Skeletal muscle satellite cell (primary cell): ENCODE measurements at regions not wholly inside any gene's neighbourhood (a gene's known extent, or its start where the extent isn't known, plus 50 kb on each side); places are given as distances from the start of the nearest gene placed in this dataset.
"Not testable (repeated sequence)": the region's sequence is repeated elsewhere in the genome, so short reads cannot be mapped to it uniquely, and the experiment has no call there.

Experiments used
- H3K27me3 ChIP-seq: 2 replicates; pipeline ENCODE4 v1.7.0; 2013; ENCODE audit warnings: low read length; ENCODE audit not compliant: control insufficient read depth, insufficient read depth
- H3K36me3 ChIP-seq: 2 replicates; pipeline ENCODE4 v1.7.0; 2013; ENCODE audit warnings: mild to moderate bottlenecking, control low read depth, low read length; ENCODE audit not compliant: insufficient read depth
- H3K4me1 ChIP-seq: 2 replicates; pipeline ENCODE4 v1.7.0; 2013; ENCODE audit warnings: low read length; ENCODE audit not compliant: control insufficient read depth, insufficient read depth
- H3K4me2 ChIP-seq: 2 replicates; pipeline ENCODE4 v1.7.0; 2013; ENCODE audit warnings: mild to moderate bottlenecking, low read length
- H3K4me3 ChIP-seq: 2 replicates; pipeline ENCODE4 v1.7.0; 2013; ENCODE audit warnings: low read length
- H3K9ac ChIP-seq: 2 replicates; pipeline ENCODE4 v1.7.0; 2013; ENCODE audit warnings: mild to moderate bottlenecking, low read depth, low read length, moderate library complexity
- H3K9me3 ChIP-seq: replicated peaks from 2 replicates; pipeline ENCODE4 v1.7.0; 2013; ENCODE audit warnings: mild to moderate bottlenecking, control low read depth, low read length

GRCh38 chr2:192940767-192941166, 746.0 kb upstream of the TMEFF2 start:
- no peaks in the 10 kb centered on the region for H3K9me3 ChIP-seq
- no peaks in the 10 kb centered on the region for H3K4me1 ChIP-seq
- H3K4me2 ChIP-seq, result no peak overlapping the region
- no peaks in the 10 kb centered on the region for H3K27me3 ChIP-seq
- H3K36me3 ChIP-seq, result no peaks in the 10 kb centered on the region
- no peak overlapping the region for H3K9ac ChIP-seq
- H3K4me3 ChIP-seq, result no peak overlapping the region

GRCh38 chr2:192932376-192932775, 737.6 kb upstream of the TMEFF2 start:
- no peaks in the 10 kb centered on the region for H3K36me3 ChIP-seq
- no peaks in the 10 kb centered on the region for H3K27me3 ChIP-seq
- no peak overlapping the region for H3K4me3 ChIP-seq
- no peak overlapping the region for H3K4me2 ChIP-seq
- no peaks in the 10 kb centered on the region for H3K9me3 ChIP-seq
- no peaks in the 10 kb centered on the region for H3K4me1 ChIP-seq
- no peak overlapping the region for H3K9ac ChIP-seq

- not testable (repeated sequence) for H3K27me3 ChIP-seq, H3K9me3 ChIP-seq, H3K36me3 ChIP-seq, H3K9ac ChIP-seq, H3K4me3 ChIP-seq, H3K4me1 ChIP-seq, H3K4me2 ChIP-seq
These were observed 726.9 kb upstream of the TMEFF2 start for GRCh38 chr2:192921631-192922030.

DNA sequence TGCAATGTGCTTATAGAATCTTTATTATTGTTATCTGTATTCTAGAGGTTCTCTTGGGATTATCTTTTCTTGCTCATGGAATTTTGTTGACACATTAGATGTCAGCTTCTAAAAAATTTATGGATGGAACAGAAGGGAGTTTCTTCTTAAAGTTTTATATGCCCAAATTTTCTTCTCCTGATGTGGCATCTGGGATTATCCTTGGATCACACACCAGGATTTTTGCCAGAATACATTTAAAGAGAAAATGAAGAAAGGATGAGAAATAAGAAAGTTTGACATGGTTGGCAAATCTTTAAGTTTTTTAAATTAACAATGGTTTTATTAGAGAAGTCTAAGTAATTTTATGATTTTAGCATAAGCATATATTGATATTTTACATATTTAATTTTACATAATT, 706.7 kb upstream of the TMEFF2 start:
- Histone ChIP-seq H3K9me3 (no peaks in the 10 kb centered on the region), H3K36me3 (no peaks in the 10 kb centered on the region), H3K4me1 (no peaks in the 10 kb centered on the region), H3K27me3 (no peaks in the 10 kb centered on the region), H3K9ac (no peak overlapping the region), H3K4me3 (no peak overlapping the region), H3K4me2 (no peak overlapping the region)

DNA sequence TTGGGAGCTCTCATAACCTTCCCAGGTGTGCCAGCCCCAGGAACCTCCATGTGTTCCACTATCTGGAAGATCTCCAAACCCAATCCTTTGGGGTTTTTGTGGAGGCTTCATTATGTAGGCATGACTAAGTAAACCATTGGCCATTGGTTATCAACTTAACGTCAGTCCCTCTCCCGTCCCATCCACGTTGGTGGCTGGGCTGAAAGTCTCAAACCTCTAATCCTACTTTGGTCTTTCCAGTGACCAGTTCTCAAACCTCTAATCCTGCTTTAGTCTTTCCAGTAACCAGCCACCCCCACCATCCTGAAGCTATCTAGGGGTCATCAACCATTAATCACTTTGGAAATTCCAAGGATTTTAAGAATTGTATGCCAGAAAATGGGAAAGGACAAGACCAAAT, 704.7 kb upstream of the TMEFF2 start:
- H3K9me3 ChIP-seq, result no peaks in the 10 kb centered on the region
- no peak overlapping the region for H3K4me3 ChIP-seq
- H3K36me3 ChIP-seq, result no peaks in the 10 kb centered on the region
- no peak overlapping the region for H3K4me2 ChIP-seq
- no peaks in the 10 kb centered on the region for H3K27me3 ChIP-seq
- no peaks in the 10 kb centered on the region for H3K4me1 ChIP-seq
- no peak overlapping the region for H3K9ac ChIP-seq

GRCh38 chr2:192893976-192894375, 699.2 kb upstream of the TMEFF2 start:
- H3K4me2 ChIP-seq, H3K27me3 ChIP-seq, H3K4me1 ChIP-seq, H3K36me3 ChIP-seq, H3K9ac ChIP-seq, H3K4me3 ChIP-seq, H3K9me3 ChIP-seq: not testable (repeated sequence)

GRCh38 chr2:192888109-192888508, 693.4 kb upstream of the TMEFF2 start:
- H3K4me2 ChIP-seq, result no peak overlapping the region
- no peaks in the 10 kb centered on the region for H3K27me3 ChIP-seq
- no peaks in the 10 kb centered on the region for H3K4me1 ChIP-seq
- no peaks in the 10 kb centered on the region for H3K36me3 ChIP-seq
- H3K4me3 ChIP-seq, result no peak overlapping the region
- H3K9ac ChIP-seq, result no peak overlapping the region
- no peaks in the 10 kb centered on the region for H3K9me3 ChIP-seq

DNA sequence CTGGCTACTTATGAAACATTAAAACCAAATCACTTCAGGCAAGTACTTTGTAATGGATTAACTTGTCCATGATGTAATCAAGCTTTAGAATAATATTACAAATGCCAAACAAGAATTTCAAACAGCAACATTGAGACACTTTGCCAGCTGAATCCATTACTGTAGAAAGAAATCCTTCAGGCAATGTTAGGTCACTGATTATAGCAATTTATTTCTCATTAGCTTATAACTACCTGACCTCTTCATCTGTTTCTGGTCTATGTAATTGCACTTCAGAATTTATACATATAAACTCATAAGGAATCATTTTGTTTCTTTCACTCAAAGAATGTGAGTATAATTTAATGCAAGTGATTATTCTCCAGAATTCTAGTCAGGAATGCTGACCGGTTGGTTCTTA, 692.6 kb upstream of the TMEFF2 start:
- Histone ChIP-seq H3K9me3 (no peaks in the 10 kb centered on the region), H3K4me3 (no peak overlapping the region), H3K4me1 (no peaks in the 10 kb centered on the region), H3K36me3 (no peaks in the 10 kb centered on the region), H3K4me2 (no peak overlapping the region), H3K27me3 (no peaks in the 10 kb centered on the region), H3K9ac (no peak overlapping the region)

DNA sequence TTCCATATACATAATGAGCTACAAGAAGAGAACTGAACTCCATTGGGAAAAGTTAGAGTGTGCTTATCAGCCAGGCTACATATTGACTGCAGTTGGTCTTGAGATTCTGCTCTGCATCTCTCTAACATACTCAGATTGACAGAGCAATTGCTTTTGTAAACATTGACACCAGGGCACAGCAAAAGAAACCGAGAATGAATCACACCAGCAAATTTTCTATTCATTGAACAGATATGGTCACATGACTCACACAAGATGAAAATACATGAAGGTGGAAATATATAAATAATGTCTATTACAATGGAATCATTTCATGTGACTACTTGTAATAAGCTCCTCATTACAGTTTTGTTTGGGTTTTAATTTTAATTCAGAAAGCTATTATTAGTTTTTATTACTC, 691.9 kb upstream of the TMEFF2 start:
- Histone ChIP-seq H3K9ac (no peak overlapping the region), H3K9me3 (no peaks in the 10 kb centered on the region), H3K36me3 (no peaks in the 10 kb centered on the region), H3K27me3 (no peaks in the 10 kb centered on the region), H3K4me3 (no peak overlapping the region), H3K4me1 (no peaks in the 10 kb centered on the region), H3K4me2 (no peak overlapping the region)

DNA sequence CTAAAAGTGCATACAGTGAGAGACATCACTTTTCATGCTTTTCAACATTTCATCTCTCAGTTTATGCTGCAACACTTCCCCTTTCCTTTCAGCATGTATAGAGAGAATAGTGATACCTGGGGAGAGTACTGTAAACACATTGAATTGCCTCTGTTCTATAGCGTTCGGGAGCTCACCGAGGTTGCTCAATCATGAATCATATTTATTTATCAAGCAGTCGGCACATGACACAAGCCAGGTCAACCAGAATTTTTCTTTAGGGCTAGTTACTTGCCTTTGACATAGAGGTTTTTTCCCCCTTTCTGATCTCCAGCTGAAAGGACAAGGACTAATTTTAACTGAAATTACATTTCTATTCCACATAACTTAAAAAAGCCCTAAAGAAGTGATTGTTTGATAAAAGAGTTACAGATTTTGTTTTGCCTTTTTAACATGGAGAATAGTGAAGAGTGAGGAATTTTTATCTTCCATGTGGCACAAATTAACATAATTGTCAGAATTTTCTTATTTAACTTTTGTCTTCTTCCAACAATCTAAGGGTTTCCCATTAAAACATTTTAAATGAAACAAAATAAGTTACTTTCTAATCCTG, 690.9 kb upstream of the TMEFF2 start:
- Histone ChIP-seq H3K9ac (no peak overlapping the region), H3K4me3 (no peak overlapping the region), H3K9me3 (no peaks in the 10 kb centered on the region), H3K27me3 (no peaks in the 10 kb centered on the region), H3K4me1 (no peaks in the 10 kb centered on the region), H3K4me2 (no peak overlapping the region), H3K36me3 (no peaks in the 10 kb centered on the region)

DNA sequence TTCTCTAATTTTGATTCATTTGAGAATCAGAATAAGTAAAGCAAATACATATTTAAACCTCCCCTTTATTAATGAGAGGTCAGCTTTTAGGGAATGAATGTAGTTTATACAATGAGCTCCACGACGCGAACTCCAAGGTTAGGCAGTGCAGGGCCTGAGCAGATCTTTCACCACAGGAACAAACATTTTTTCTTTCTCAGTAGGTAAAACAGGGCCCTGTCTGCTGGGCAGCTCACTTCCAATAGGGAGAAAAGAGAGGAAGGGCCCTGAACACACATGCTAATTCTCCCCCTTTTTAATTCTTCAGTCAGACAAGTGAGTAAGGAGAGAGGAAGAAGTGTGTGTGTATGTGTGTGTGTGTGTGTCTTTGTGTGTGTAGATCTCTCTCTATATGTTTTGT, 682.4 kb upstream of the TMEFF2 start:
- H3K9me3 ChIP-seq, result no peaks in the 10 kb centered on the region
- H3K4me1 ChIP-seq, result no peaks in the 10 kb centered on the region
- no peak overlapping the region for H3K4me2 ChIP-seq
- H3K36me3 ChIP-seq, result no peaks in the 10 kb centered on the region
- H3K27me3 ChIP-seq, result no peaks in the 10 kb centered on the region
- no peak overlapping the region for H3K9ac ChIP-seq
- H3K4me3 ChIP-seq, result no peak overlapping the region

DNA sequence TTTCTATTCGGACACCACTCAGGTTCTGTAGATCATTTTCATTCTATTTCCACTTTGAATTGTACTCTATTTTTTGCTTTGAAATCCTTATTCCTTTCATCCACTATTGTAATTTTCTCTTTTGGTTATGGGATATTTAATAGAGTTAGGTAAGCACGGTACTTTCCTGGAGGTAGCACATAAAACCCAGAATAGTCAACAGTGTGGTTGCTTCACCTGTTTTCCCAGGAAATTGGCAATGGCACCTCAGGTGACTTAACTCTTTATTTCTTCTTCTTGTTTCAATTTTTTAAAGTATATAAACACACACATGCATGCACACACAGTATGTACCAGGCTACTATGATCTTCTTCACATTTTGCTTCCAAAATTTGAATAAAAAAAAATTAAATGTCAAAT, 682.0 kb upstream of the TMEFF2 start:
- H3K4me2 ChIP-seq, result no peak overlapping the region
- H3K4me3 ChIP-seq, result no peak overlapping the region
- H3K9ac ChIP-seq, result no peak overlapping the region
- H3K4me1 ChIP-seq, result no peaks in the 10 kb centered on the region
- no peaks in the 10 kb centered on the region for H3K9me3 ChIP-seq
- no peaks in the 10 kb centered on the region for H3K36me3 ChIP-seq
- H3K27me3 ChIP-seq, result no peaks in the 10 kb centered on the region
